ENCODE measurements at regions not wholly inside any gene's neighbourhood (a gene's known extent, or its start where the extent isn't known, plus 50 kb on each side); places are given as distances from the start of the nearest gene placed in this dataset.

DNA sequence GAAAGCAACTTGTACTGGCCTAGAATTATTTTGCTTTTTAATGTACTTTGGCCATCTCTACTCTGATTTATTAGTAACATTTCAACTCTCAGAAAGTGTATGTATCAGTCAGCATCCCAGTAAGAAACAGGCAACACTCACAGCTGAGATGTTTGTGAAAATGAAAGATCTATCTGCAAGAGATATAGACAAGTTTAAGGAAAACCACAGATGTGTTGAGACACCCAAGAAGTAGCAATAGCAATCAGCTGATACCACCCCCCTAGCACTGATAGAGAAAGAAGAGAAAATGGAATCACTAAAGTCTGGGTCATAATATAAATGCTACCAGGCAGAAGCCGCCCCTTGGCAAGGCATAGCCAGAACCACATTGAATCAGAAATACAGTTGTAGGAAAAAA is 372.0 kb downstream of the ARAP2 start:
- no peak for DNase-seq (ENCODE audit: low spot score)

GRCh38 chr4:35879479-35879878 is 364.8 kb downstream of the ARAP2 start:
- DNase-seq (ENCODE audit: low spot score), result no peak

- no peak for DNase-seq (ENCODE audit: low spot score)
Observed at GRCh38 chr4:35883108-35883507, 361.2 kb downstream of the ARAP2 start.

GRCh38 chr4:35884714-35885480 is 359.4 kb downstream of the ARAP2 start:
- no peak for DNase-seq (ENCODE audit: low spot score)

DNA sequence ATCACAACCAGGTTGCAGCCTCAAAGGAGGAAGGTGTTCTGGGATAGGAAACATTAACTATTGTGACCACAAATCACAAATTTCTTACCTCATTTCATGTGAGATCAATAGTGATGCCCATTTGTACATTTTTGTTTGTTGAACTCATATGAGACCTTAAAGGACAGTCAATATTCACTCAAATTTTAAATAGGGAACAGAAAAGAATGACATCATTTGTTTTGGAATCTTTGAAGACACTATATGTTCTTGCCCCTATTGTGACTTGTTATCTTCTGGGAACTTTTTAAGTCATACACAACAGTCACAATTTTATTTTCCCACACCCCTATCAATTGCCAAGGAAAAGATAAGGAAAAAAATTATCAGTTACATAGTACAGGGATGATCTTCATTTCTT is 346.5 kb downstream of the ARAP2 start:
- no peak for DNase-seq (ENCODE audit: low spot score)

DNA sequence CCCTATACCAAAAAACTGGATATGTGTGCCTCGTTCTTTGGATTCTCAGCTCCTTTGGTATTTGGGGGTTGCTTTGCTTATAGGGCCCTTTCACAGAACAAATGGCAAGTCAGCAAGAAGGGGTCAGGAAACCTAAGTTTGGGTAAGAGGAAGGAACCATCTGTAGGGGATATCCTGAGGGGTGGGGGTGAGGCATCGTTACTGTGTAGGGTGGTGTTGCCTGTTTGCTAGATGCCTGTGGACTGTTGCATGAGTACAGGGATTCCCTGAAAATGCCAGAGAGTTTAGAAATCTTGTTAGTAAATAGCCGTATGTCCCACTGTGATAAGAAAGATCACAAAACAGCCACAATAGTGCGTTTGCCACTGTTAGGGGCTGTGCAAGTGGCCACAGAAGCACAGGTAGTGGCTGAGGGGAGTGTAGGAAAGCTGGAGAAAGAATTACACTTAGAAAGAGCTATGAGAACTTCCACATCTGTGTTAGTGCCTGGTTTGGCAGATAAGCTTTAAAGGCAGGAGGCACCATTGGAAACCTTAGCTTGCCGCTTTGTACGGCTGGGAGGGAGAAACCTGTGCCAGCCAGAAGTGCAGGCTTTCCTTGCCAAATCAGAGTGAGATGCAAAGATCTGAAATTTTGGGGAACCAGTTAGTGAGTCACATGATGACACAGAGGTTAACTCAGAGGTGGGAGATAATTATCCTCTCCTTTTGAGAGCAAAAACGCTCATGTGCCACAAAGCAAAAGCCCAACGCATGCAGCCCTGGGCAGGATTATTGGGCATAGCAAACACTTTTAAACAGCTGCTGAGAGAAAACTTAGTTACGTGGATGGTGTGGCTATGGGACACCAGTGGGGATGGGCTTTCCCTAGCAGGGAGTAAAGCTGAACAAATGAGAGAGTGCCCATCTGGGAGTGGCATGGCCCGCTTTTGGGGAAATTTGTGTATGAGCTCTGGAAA is 343.7 kb downstream of the ARAP2 start:
- no peak for DNase-seq (ENCODE audit: low spot score)

DNA sequence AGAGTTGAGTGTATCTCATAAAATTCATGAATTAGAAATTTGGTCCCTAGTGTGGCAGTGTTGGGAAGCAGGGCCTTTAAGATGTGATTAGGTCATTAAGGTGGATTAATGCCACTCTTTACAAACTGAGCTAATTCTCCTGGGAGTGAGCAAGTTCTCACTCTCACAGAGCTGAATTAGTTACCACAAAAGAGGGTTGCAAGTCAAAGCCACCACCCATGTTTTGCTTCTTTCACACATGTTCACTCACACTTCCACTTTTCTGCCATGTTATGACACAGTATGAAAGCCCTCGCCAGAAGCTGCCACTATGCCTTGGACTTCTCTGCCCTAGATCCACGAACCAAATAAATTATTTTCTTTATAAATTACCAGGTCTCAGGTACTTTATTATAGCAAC is 332.1 kb downstream of the ARAP2 start:
- DNase-seq (ENCODE audit: low spot score), result no peak

GRCh38 chr4:35918491-35918977 is 325.8 kb downstream of the ARAP2 start:
- DNase-seq (ENCODE audit: low spot score), result no peak

- no peak for DNase-seq (ENCODE audit: low spot score)
Observed at GRCh38 chr4:35925806-35926205, 318.5 kb downstream of the ARAP2 start.

DNA sequence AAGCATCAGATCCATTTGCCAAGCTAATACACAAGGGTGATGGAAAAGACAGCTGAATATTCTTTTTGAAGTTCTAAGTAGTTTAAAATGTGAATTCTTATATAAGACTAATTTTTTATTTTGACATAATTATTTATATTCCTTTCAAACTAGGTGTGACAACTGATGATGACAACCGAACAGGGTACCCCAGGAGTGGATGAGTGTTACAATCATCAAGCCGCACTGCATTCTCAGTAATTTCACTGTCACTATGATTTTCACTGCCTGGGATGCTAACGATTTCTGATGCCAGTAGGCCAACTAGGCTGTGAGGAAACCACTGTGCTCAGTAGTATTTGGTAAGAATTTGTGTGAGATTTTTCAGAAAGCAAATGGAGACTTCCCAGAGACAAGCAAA is 317.5 kb downstream of the ARAP2 start:
- DNase-seq (ENCODE audit: low spot score), result no peak

DNA sequence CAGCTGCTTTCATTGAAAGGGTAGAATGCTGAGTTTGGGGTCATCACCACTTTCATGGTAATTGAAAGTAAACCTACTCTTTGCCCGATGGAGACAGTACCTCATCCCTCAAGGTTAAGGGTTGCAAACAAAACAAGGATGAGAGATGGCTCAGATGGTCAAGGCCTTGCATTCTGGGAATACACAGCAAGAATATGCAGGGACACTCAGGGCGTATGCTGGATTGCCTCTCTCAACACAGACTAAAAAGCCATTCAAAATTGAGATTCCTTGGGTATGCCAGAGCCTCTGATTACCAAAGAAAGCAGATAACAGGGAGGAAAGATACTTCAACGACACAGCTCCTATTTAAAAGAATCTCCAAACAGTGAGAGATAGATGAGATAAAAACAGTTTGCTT is 310.4 kb downstream of the ARAP2 start:
- DNase-seq (ENCODE audit: low spot score), result no peak

- no peak for DNase-seq (ENCODE audit: low spot score)
Observed at GRCh38 chr4:35934320-35934981, 309.9 kb downstream of the ARAP2 start.

- no peak for DNase-seq (ENCODE audit: low spot score)
Observed at GRCh38 chr4:35938936-35939335, 305.4 kb downstream of the ARAP2 start.

- DNase-seq (ENCODE audit: low spot score), result no peak
Observed at GRCh38 chr4:35939751-35940150, 304.6 kb downstream of the ARAP2 start.

DNA sequence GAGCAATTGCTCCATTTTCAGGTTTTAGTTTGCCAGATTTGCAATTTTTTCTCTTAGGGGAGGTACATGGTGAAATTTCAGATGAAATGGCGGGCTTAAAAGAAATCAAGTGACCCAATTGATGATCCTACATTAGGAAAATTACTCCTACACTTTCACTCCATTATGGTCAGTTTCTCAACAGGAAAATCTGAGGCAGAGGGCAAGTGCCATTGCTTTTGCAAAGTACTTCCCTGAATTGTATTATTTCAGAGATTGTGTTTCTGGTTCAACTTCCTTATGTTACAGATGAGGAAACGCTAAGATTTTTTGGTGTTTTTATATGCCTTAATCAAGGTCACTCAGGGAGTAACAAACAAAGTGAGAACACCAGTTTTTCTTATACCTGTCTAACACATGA is 302.2 kb downstream of the ARAP2 start:
- DNase-seq (ENCODE audit: low spot score), result no peak

DNA sequence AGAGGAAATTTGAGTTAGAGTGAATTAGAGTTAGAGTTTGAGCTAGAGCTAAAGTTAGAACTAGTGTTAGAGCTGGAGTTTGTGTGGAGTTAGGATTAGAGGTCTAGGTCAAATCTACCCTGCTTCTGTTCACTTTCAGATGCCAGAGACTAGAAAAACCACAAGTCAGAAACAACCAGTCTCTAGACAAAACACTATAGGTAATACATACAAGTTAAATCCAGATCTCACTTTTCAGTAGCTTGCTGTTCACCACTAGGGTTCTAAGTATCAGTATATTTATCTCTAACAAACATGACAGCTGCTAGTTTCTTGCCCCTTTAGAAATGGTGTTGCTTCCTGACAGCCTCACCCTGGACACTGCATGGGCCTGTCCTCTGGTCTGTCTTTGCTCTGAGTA is 300.7 kb downstream of the ARAP2 start:
- DNase-seq (ENCODE audit: low spot score), result no peak

GRCh38 chr4:35948171-35948570 is 296.1 kb downstream of the ARAP2 start:
- DNase-seq (ENCODE audit: low spot score), result no peak

DNA sequence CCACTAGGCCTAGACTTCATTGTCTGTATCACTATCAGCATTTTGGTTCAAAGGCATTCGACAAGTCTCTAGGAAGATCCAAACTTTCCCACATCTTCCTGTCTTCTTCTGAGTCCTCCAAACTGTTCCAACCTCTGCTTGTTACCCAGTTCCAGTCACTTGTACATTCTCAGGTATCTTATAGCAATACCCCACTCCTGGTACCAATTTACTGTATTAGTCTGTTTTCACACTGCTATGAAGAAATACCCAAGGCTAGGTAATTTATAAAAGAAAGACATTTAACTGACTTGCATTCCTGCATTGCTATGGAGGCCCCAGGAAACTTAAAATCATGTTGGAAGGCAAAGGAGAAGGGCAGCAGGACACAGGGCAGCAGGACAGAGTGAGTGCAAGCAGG is 293.9 kb downstream of the ARAP2 start:
- no peak for DNase-seq (ENCODE audit: low spot score)

GRCh38 chr4:35952751-35953150 is 291.6 kb downstream of the ARAP2 start:
- DNase-seq (ENCODE audit: low spot score), result no peak

GRCh38 chr4:35963383-35963782 is 280.9 kb downstream of the ARAP2 start:
- no peak for DNase-seq (ENCODE audit: low spot score)

GRCh38 chr4:35963974-35964515 is 280.3 kb downstream of the ARAP2 start:
- DNase-seq (ENCODE audit: low spot score), result no peak

- no peak for DNase-seq (ENCODE audit: low spot score)
Observed at GRCh38 chr4:35965300-35965699, 279.0 kb downstream of the ARAP2 start.
